Testis (tissue), 2 donors: ENCODE measurements at regions not wholly inside any gene's neighbourhood (a gene's known extent, or its start where the extent isn't known, plus 50 kb on each side); places are given as distances from the start of the nearest gene placed in this dataset.

Source experiments
- POLR2A ChIP-seq: fragments of 450-650 bp; IDR thresholded peaks from one replicate; pipeline ENCODE4 v1.6.1; 2017; ENCODE audit warnings: antibody characterized with exemption, mild to moderate bottlenecking, moderate library complexity
- TF ChIP-seq, protein P1 (sequence below), 3 experiments: fragments of 450-650 bp in 2 of 3; fragments of 200-600 bp in 1 of 3; sonication (generic) in 1 of 3; IDR thresholded peaks; one replicate each; pipeline ENCODE4 v1.5.1; 2016 to 2019; ENCODE audit warnings: antibody characterized with exemption in 3 of 3, mild to moderate bottlenecking in 2 of 3, moderate library complexity in 1 of 3

DNA sequence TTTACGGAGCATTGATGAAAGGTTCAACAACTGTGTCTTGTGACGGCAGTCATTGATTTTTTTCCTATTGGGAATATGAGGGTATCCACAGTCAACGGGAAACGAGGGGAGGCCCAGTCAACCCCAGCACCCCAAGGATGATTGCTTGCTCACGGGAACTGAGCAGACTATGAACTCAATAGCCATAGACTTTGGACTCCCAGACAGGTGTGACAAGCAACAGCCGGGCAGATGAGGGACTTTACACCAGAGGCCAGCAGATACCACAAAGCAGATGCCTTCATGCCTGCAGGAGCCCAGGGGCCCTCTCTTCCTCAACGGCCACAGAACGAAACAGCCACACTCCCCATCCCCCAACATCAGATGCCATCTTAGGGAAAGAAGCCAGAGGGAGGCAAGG lies 80.3 kb upstream of the FLT1 start:
- TF ChIP-seq, protein P1, sequence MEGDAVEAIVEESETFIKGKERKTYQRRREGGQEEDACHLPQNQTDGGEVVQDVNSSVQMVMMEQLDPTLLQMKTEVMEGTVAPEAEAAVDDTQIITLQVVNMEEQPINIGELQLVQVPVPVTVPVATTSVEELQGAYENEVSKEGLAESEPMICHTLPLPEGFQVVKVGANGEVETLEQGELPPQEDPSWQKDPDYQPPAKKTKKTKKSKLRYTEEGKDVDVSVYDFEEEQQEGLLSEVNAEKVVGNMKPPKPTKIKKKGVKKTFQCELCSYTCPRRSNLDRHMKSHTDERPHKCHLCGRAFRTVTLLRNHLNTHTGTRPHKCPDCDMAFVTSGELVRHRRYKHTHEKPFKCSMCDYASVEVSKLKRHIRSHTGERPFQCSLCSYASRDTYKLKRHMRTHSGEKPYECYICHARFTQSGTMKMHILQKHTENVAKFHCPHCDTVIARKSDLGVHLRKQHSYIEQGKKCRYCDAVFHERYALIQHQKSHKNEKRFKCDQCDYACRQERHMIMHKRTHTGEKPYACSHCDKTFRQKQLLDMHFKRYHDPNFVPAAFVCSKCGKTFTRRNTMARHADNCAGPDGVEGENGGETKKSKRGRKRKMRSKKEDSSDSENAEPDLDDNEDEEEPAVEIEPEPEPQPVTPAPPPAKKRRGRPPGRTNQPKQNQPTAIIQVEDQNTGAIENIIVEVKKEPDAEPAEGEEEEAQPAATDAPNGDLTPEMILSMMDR (IDR thresholded peaks at IDR 0.05), result no peak
- no peak for TF ChIP-seq POLR2A
